ENCODE measurements at regions not wholly inside any gene's neighbourhood (a gene's known extent, or its start where the extent isn't known, plus 50 kb on each side); places are given as distances from the start of the nearest gene placed in this dataset.

DNA sequence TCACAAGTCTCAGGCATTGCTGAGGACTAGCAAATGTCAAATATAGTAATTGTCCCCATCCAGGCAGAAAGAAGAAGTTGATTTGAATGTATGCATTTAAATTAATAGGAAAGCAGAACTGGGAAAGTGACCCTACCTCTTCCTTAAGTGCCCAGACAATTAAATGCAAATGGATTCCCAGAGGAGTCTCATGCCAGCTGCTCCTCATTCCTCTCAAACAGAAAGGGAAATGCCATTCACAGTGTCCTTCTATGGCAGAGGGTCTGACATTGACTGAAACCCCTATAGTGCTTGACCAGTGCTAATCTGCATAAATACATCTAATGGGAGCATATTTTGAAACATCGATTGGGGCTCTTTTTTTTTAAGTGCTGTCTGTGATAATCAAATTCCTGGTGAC, 292.4 kb upstream of the SEL1L start:
- Mint-ChIP-seq H3K27me3 (ENCODE audit: low read depth) (no peaks in the 10 kb centered on the region), H3K9me3 (peaks cover 6% of the 10 kb centered on the region), H3K27ac (ENCODE audit: unreplicated experiment) (no peak overlapping the region), H3K36me3 (ENCODE audit: low read depth) (peaks cover 3% of the 10 kb centered on the region), H3K4me3 (no peak overlapping the region), H3K4me1 (peaks cover 5% of the 10 kb centered on the region)
- TF ChIP-seq, protein P1, sequence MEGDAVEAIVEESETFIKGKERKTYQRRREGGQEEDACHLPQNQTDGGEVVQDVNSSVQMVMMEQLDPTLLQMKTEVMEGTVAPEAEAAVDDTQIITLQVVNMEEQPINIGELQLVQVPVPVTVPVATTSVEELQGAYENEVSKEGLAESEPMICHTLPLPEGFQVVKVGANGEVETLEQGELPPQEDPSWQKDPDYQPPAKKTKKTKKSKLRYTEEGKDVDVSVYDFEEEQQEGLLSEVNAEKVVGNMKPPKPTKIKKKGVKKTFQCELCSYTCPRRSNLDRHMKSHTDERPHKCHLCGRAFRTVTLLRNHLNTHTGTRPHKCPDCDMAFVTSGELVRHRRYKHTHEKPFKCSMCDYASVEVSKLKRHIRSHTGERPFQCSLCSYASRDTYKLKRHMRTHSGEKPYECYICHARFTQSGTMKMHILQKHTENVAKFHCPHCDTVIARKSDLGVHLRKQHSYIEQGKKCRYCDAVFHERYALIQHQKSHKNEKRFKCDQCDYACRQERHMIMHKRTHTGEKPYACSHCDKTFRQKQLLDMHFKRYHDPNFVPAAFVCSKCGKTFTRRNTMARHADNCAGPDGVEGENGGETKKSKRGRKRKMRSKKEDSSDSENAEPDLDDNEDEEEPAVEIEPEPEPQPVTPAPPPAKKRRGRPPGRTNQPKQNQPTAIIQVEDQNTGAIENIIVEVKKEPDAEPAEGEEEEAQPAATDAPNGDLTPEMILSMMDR (conservative IDR thresholded peaks at IDR 0.05) = no peak
- no peak for DNase-seq (ENCODE audit: low read depth, low spot score)

DNA sequence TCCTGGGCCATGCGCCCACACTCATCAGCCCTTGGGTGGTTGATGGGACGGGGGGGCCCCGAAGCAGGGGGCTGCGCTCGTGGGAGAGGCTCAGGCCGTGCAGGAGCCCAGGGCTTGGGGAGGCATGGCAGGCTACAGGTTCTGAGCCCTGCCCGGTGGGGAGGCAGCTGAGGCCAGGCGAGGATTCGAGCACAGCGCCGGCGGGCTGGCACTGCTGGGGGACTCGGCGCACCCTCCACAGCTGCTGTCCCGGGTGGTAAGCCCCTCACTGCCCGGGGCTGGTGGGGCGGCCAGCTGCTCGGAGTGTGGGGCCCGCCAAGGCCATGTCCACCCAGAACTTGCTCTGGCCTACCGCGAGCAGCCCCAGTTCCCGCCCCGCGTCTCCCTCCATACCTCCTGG, 295.8 kb upstream of the SEL1L start:
- peaks cover 3% of the 10 kb centered on the region for H3K9me3 Mint-ChIP-seq
- no peaks in the 10 kb centered on the region for H3K27me3 Mint-ChIP-seq (ENCODE audit: low read depth)
- DNase-seq (ENCODE audit: low read depth, low spot score) = no peak
- TF ChIP-seq, protein P1 (conservative IDR thresholded peaks at IDR 0.05) = no peak
- H3K27ac Mint-ChIP-seq (ENCODE audit: unreplicated experiment) = no peak overlapping the region
- peaks cover 3% of the 10 kb centered on the region for H3K36me3 Mint-ChIP-seq (ENCODE audit: low read depth)
- H3K4me3 Mint-ChIP-seq = no peak overlapping the region
- H3K4me1 Mint-ChIP-seq = peaks cover 9% of the 10 kb centered on the region

DNA sequence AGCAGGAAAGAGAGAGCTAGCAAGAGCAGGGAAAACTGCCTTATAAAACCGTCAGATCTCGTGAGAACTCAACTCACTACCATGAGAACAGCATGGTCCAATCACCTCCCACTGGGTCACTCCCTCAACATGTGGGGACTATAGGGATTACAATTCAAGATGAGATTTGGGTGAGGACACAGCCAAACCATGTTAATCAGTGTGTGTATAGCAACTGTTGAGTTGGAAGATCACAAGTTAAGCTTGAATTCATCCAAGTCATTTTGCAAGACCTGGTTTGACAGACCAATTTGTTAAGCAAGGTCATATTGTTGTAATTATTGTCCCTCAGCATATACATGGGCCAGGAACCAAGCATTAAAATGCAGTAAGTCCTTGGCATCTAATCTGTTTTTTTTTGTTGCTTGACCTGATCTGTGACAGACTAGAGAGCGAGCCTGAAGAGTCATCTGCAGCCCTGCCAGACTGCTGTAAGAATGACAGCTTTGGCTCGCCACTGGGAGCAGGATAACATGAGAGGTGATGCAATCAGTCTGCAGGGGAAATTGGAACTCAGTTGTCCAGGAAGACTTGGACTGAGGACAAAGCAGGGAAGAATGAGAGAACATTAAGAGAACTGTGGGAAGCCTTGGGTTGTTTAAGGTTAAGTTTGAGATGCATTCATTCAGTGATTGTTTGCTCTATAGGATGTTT, 297.6 kb upstream of the SEL1L start:
- Mint-ChIP-seq H3K27ac (ENCODE audit: unreplicated experiment) (no peak overlapping the region), H3K4me1 (peaks cover 4% of the 10 kb centered on the region), H3K9me3 (peaks cover 8% of the 10 kb centered on the region), H3K36me3 (ENCODE audit: low read depth) (peaks cover 3% of the 10 kb centered on the region), H3K4me3 (no peak overlapping the region), H3K27me3 (ENCODE audit: low read depth) (no peaks in the 10 kb centered on the region)
- TF ChIP-seq, protein P1 (conservative IDR thresholded peaks at IDR 0.05) = no peak
- DNase-seq (ENCODE audit: low read depth, low spot score) = no peak

DNA sequence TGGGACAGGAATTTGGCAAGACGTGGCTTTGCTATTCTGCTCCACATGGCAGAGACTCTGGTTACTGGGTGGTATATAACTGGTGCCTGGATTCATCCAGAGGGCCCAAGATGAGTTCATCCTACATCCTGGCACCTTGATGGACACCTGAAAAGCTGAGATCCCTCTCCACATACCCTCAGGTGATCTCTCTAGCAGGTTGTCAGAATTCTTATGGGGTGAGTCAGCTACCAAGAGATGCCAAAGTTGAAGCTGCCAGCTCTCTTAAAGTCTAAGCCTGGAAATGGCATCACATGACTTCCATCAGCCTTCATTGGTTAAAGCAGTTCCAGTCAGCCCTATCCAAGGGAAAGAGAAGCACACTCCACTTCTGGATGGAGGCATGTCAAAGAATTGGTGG, 300.7 kb upstream of the SEL1L start:
- H3K27me3 Mint-ChIP-seq (ENCODE audit: low read depth) = no peaks in the 10 kb centered on the region
- H3K9me3 Mint-ChIP-seq = peaks cover 11% of the 10 kb centered on the region
- peaks cover 4% of the 10 kb centered on the region for H3K4me1 Mint-ChIP-seq
- TF ChIP-seq, protein P1 (conservative IDR thresholded peaks at IDR 0.05) = no peak
- no peak overlapping the region for H3K27ac Mint-ChIP-seq (ENCODE audit: unreplicated experiment)
- no peak for DNase-seq (ENCODE audit: low read depth, low spot score)
- no peak overlapping the region for H3K4me3 Mint-ChIP-seq
- no peaks in the 10 kb centered on the region for H3K36me3 Mint-ChIP-seq (ENCODE audit: low read depth)

DNA sequence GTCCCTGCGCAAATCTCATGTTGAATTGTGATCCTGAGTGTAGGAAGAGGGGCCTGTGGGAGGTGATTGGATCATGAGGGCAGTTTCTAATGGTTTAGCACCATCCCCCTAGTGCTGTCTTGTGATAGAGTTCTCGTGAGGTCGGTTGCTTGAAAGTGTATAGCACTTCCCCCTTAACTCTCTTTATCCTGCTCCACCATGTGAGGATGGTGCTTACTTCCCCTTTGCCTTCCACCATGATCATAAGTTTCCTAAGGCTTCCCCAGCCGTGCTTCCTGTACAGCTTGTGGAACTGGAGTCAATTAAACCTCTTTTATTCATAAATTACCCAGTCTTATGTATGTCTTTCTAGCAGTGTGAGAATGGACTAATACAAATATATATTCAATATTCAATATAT, 303.7 kb upstream of the SEL1L start:
- H3K27me3 Mint-ChIP-seq (ENCODE audit: low read depth) = no peaks in the 10 kb centered on the region
- no peaks in the 10 kb centered on the region for H3K36me3 Mint-ChIP-seq (ENCODE audit: low read depth)
- no peak for DNase-seq (ENCODE audit: low read depth, low spot score)
- TF ChIP-seq, protein P1 (conservative IDR thresholded peaks at IDR 0.05) = no peak
- H3K27ac Mint-ChIP-seq (ENCODE audit: unreplicated experiment) = no peak overlapping the region
- H3K9me3 Mint-ChIP-seq = peaks cover 11% of the 10 kb centered on the region
- no peaks in the 10 kb centered on the region for H3K4me1 Mint-ChIP-seq
- H3K4me3 Mint-ChIP-seq = no peak overlapping the region
